A673 (cell line): ENCODE measurements at regions not wholly inside any gene's neighbourhood (a gene's known extent, or its start where the extent isn't known, plus 50 kb on each side); places are given as distances from the start of the nearest gene placed in this dataset.

Source experiments
- EZH2 ChIP-seq: fragments of 200-600 bp; sonication (generic); IDR thresholded peaks from 2 replicates; pipeline ENCODE4 v1.6.1; 2017; ENCODE audit warnings: borderline replicate concordance, low read depth, mild to moderate bottlenecking, mixed read lengths, antibody characterized with exemption, low read length; ENCODE audit not compliant: poor library complexity, severe bottlenecking
- TF ChIP-seq, protein P1 (sequence below): fragments of 300-800, 200-600 bp; sonication (generic); conservative IDR thresholded peaks from 2 replicates; pipeline ENCODE4 v1.5.1; 2017; ENCODE audit warnings: low read depth, mild to moderate bottlenecking, antibody characterized with exemption, low read length, moderate library complexity, mixed read lengths

DNA sequence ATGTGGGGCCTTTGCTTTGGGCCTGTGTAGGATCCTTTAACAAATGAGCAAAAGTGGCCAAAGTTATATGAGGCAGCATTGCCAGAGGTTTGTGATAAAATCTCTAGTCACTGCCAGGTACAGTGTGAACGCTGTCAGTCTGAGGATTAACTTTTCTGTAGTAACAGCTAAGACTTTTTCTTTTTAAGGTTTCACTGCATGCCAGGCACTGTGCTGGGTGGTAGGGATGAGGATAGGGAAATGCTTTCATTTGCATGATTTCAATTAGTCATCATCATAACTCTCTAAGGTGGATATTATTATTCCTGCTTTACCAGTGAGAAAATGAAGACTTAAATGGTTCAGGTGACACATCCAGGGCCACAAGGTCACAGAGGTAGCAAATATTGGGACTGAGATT lies 79.7 kb upstream of the BMPER start:
- TF ChIP-seq, protein P1, sequence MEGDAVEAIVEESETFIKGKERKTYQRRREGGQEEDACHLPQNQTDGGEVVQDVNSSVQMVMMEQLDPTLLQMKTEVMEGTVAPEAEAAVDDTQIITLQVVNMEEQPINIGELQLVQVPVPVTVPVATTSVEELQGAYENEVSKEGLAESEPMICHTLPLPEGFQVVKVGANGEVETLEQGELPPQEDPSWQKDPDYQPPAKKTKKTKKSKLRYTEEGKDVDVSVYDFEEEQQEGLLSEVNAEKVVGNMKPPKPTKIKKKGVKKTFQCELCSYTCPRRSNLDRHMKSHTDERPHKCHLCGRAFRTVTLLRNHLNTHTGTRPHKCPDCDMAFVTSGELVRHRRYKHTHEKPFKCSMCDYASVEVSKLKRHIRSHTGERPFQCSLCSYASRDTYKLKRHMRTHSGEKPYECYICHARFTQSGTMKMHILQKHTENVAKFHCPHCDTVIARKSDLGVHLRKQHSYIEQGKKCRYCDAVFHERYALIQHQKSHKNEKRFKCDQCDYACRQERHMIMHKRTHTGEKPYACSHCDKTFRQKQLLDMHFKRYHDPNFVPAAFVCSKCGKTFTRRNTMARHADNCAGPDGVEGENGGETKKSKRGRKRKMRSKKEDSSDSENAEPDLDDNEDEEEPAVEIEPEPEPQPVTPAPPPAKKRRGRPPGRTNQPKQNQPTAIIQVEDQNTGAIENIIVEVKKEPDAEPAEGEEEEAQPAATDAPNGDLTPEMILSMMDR = no peak
- TF ChIP-seq EZH2 = no peak
